ENCODE measurements at regions not wholly inside any gene's neighbourhood (a gene's known extent, or its start where the extent isn't known, plus 50 kb on each side); places are given as distances from the start of the nearest gene placed in this dataset.

DNA sequence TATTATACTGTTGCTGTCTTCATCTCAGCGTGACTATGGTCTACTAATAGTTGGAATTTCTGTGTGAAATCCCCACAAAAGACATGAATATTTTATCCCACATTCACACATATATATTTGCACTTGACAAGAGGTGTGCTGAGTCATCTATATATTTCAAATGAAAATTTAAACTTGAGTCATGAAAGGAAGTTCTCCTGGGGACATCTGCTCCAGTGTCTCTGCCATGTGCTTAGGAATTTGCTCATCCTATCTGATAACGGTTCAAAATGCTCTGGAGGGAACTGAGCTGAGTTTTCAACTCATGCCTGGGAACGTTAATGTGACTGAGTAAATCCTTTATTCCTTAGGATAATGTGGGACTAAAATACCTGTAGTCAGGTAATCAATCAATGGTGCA lies 326.2 kb upstream of the MEX3C start:
- TF ChIP-seq, protein P1, sequence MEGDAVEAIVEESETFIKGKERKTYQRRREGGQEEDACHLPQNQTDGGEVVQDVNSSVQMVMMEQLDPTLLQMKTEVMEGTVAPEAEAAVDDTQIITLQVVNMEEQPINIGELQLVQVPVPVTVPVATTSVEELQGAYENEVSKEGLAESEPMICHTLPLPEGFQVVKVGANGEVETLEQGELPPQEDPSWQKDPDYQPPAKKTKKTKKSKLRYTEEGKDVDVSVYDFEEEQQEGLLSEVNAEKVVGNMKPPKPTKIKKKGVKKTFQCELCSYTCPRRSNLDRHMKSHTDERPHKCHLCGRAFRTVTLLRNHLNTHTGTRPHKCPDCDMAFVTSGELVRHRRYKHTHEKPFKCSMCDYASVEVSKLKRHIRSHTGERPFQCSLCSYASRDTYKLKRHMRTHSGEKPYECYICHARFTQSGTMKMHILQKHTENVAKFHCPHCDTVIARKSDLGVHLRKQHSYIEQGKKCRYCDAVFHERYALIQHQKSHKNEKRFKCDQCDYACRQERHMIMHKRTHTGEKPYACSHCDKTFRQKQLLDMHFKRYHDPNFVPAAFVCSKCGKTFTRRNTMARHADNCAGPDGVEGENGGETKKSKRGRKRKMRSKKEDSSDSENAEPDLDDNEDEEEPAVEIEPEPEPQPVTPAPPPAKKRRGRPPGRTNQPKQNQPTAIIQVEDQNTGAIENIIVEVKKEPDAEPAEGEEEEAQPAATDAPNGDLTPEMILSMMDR (conservative IDR thresholded peaks at IDR 0.05 in 1 of 2, IDR thresholded peaks at IDR 0.05 in 1 of 2; ENCODE audit: low read depth in 1 of 2, low read length in 2 of 2), result no peak
- no peak for TF ChIP-seq EZH2 (IDR thresholded peaks at IDR 0.05; ENCODE audit: low read length, missing control alignments)

All from fibroblast of lung (primary cell).